Panc1 (cell line): ENCODE measurements at regions not wholly inside any gene's neighbourhood (a gene's known extent, or its start where the extent isn't known, plus 50 kb on each side); places are given as distances from the start of the nearest gene placed in this dataset.

Experiments
- ATAC-seq: fragments of 200-7000 bp; cut with Tn5 transposase; 2 replicates; pipeline ENCODE4 v1.9.1; 2020; ENCODE audit warnings: mild to moderate bottlenecking, moderate library complexity
- BruUV-seq: library from RNA; stranded (reverse); fragments of 400-500 nt; replicated peaks from 2 replicates; lab custom pipeline; 2021; lab: Mats Ljungman, UMichigan
- CTCF ChIA-PET: fragments of 300-600 bp; sonication (Branson Sonifier 250); formaldehyde crosslinking; loops from one replicate; lab custom pipeline; 2022; ENCODE audit warnings: antibody characterized with exemption; lab: Charles Lee
- POLR2A ChIA-PET: fragments of 300-600 bp; sonication (Branson Sonifier 250); formaldehyde crosslinking; loops from one replicate; lab custom pipeline; 2022; ENCODE audit warnings: antibody characterized with exemption; lab: Charles Lee
- DNase-seq: peaks from one replicate; pipeline ENCODE4 v3.0.0-alpha.2; 2010; ENCODE audit warnings: low read depth, low spot score
- H3K27ac ChIP-seq: 2 replicates; pipeline ENCODE4 v1.5.1; 2011; ENCODE audit warnings: mild to moderate bottlenecking, low read length, inconsistent platforms
- H3K27me3 ChIP-seq: fragments of 200-500 bp; sonication (Bioruptor generic); 2 replicates; pipeline ENCODE4 v1.6.0; 2014; ENCODE audit warnings: low read length, inconsistent platforms; ENCODE audit not compliant: control insufficient read depth, insufficient read depth
- H3K36me3 ChIP-seq: fragments of 200-500 bp; sonication (Bioruptor generic); 2 replicates; pipeline ENCODE4 v1.5.1; 2014; ENCODE audit warnings: inconsistent platforms, mild to moderate bottlenecking, low read length, moderate library complexity; ENCODE audit not compliant: control insufficient read depth, insufficient read depth
- H3K4me1 ChIP-seq: 2 replicates; pipeline ENCODE4 v1.5.1; 2011; ENCODE audit warnings: inconsistent platforms, mild to moderate bottlenecking, low read length, moderate library complexity; ENCODE audit not compliant: control insufficient read depth, insufficient read depth
- H3K4me3 ChIP-seq, 2 experiments: 2 replicates each; pipeline ENCODE4 v1.5.1; 2011 to 2012; ENCODE audit warnings: low read depth in 2 of 2, low read length in 2 of 2, mild to moderate bottlenecking in 2 of 2, inconsistent platforms in 1 of 2, moderate library complexity in 1 of 2
- H3K9me3 ChIP-seq: fragments of 200-500 bp; sonication (Bioruptor generic); 2 replicates; pipeline ENCODE4 v1.5.1; 2014; ENCODE audit warnings: low read depth, mild to moderate bottlenecking, inconsistent platforms, low read length, moderate library complexity; ENCODE audit not compliant: control insufficient read depth, insufficient read depth
- CTCF ChIP-seq: fragments of 450-650 bp; IDR thresholded peaks from 2 replicates; pipeline ENCODE4 v1.5.1; 2017; ENCODE audit warnings: mild to moderate bottlenecking
- POLR2AphosphoS5 ChIP-seq: IDR thresholded peaks from 2 replicates; pipeline ENCODE4 v1.6.1; 2012; ENCODE audit warnings: mild to moderate bottlenecking, low read depth, low read length, moderate library complexity
- REST ChIP-seq, 2 experiments: IDR thresholded peaks; 2 replicates each; pipeline ENCODE4 v1.6.1; 2011 to 2012; ENCODE audit warnings: low read depth in 2 of 2, control low read depth in 1 of 2, low read length in 1 of 2, mild to moderate bottlenecking in 1 of 2, moderate library complexity in 1 of 2; ENCODE audit not compliant: insufficient read depth in 1 of 2
- SIN3A ChIP-seq: IDR thresholded peaks from 2 replicates; pipeline ENCODE4 v1.6.1; 2012; ENCODE audit warnings: low read depth, mild to moderate bottlenecking, low read length, moderate library complexity, borderline replicate concordance; ENCODE audit not compliant: insufficient read depth
- TCF7L2 ChIP-seq: IDR thresholded peaks from 2 replicates; pipeline ENCODE4 v1.6.1; 2011; ENCODE audit warnings: mild to moderate bottlenecking, low read depth, low read length, inconsistent platforms
- in situ Hi-C: cut with HindIII; loops from 2 replicates; pipeline ENCODE4 v1.10.0; 2016; ENCODE audit warnings: low sequenced_read_pairs, low pct_unique_long_range_greater_than_20kb
- intact Hi-C: fragments of 100-400 bp; cut with micrococcal nuclease; formaldehyde crosslinking; loops from one replicate; pipeline ENCODE4 v1.10.0; 2022; ENCODE audit not compliant: unreplicated experiment

- CTCF ChIA-PET: no interaction called here
Measured at GRCh38 chr1:82790556-82790955, 989.8 kb downstream of the ADGRL2 start.

GRCh38 chr1:82788660-82789059 lies 987.9 kb downstream of the ADGRL2 start:
- no peak for DNase-seq
- Histone ChIP-seq H3K4me1 (no peaks in the 10 kb centered on the region), H3K9me3 (peaks cover 10% of the 10 kb centered on the region; the same call in 1 of the 2 replicates), H3K27me3 (no peaks in the 10 kb centered on the region), H3K27ac (no peak overlapping the region), H3K4me3 (no peak overlapping the region), H3K36me3 (no peaks in the 10 kb centered on the region)
- no TSS peak for BruUV-seq
- ATAC-seq: no peak
- intact Hi-C loops: no loop called here
- in situ Hi-C loops: no loop called here
- CTCF ChIA-PET: no interaction called here
- POLR2A ChIA-PET: no interaction called here
- TF ChIP-seq CTCF: no peak
- TF ChIP-seq TCF7L2: no peak
- TF ChIP-seq POLR2AphosphoS5: no peak
- TF ChIP-seq REST (IDR thresholded peaks at IDR 0.05; ENCODE audit: insufficient read depth in 1 of 2, low read depth in 2 of 2, low read length in 1 of 2): no peak
- no peak for TF ChIP-seq SIN3A

More at GRCh38 chr1:82790556-82790955, 989.8 kb downstream of the ADGRL2 start:
- no peak for ATAC-seq
- H3K9me3 ChIP-seq: peaks cover 10% of the 10 kb centered on the region; the same call in 1 of the 2 replicates
- no peaks in the 10 kb centered on the region for H3K4me1 ChIP-seq
- no peak overlapping the region for H3K27ac ChIP-seq
- no peaks in the 10 kb centered on the region for H3K27me3 ChIP-seq
- H3K36me3 ChIP-seq: no peaks in the 10 kb centered on the region
- intact Hi-C loops (no loop called here), in situ Hi-C loops (no loop called here)
- no TSS peak for BruUV-seq
- no peak overlapping the region for H3K4me3 ChIP-seq
- POLR2A ChIA-PET: no interaction called here
- DNase-seq: no peak
- TF ChIP-seq SIN3A (no peak), CTCF (no peak), REST (IDR thresholded peaks at IDR 0.05; ENCODE audit: insufficient read depth in 1 of 2, low read depth in 2 of 2, low read length in 1 of 2) (no peak), TCF7L2 (no peak), POLR2AphosphoS5 (no peak)
